BE2C (cell line): ENCODE measurements at regions not wholly inside any gene's neighbourhood (a gene's known extent, or its start where the extent isn't known, plus 50 kb on each side); places are given as distances from the start of the nearest gene placed in this dataset.

ENCODE experiments used
- DNase-seq: peaks from one replicate; pipeline ENCODE4 v3.0.0-alpha.2; 2020
- H3K27me3 ChIP-seq: fragments of 250-450 bp; sonication (Bioruptor Pico); 2 replicates; pipeline ENCODE4 v1.5.1; 2020; ENCODE audit warnings: mild to moderate bottlenecking
- H3K36me3 ChIP-seq: fragments of 250-450 bp; sonication (Bioruptor Pico); 2 replicates; pipeline ENCODE4 v1.5.1; 2020; ENCODE audit warnings: mild to moderate bottlenecking
- H3K4me1 ChIP-seq: fragments of 250-450 bp; sonication (Bioruptor Pico); 2 replicates; pipeline ENCODE4 v1.5.1; 2020
- H3K4me3 ChIP-seq: 2 replicates; pipeline ENCODE4 v1.5.1; 2011; ENCODE audit warnings: low read depth, low read length
- H3K9me3 ChIP-seq: fragments of 250-450 bp; sonication (Bioruptor Pico); 2 replicates; pipeline ENCODE4 v1.5.1; 2020
- TF ChIP-seq, protein P1 (sequence below): IDR thresholded peaks from 2 replicates; pipeline ENCODE4 v1.5.1; 2012; ENCODE audit warnings: mild to moderate bottlenecking, low read depth, low read length

DNA sequence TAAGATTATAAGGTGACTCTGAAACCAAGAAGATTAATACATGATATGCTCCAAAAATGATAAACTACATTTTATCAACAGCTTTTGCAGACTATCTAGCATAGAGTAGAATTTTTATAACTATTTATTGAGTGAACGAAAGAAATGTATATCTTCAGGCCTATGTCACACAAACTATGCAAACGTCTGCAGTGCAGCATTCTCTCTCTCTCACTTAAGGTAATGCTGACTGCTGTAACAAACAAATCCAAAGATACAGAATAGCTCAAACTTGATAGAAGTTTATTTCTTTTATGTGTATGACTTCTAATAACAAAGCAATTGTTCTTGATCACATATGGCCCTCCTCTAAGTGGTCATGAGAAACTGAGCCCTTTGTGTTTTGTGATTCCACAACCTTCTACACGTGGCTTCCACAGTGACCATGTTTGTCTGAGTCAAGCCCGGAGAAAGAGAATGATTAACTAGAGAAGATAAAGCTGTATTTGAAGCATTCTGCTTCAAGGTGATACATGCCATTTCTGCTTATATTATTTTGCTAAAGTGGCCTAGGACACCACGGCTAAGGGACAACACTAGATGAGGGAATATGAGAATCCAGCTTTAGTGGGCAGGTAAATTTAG lies 1352.7 kb upstream of the TMEM132C start:
- H3K36me3 ChIP-seq: no peaks in the 10 kb centered on the region
- H3K9me3 ChIP-seq: no peaks in the 10 kb centered on the region
- no peak for DNase-seq
- no peak overlapping the region for H3K4me3 ChIP-seq
- no peaks in the 10 kb centered on the region for H3K4me1 ChIP-seq
- TF ChIP-seq, protein P1, sequence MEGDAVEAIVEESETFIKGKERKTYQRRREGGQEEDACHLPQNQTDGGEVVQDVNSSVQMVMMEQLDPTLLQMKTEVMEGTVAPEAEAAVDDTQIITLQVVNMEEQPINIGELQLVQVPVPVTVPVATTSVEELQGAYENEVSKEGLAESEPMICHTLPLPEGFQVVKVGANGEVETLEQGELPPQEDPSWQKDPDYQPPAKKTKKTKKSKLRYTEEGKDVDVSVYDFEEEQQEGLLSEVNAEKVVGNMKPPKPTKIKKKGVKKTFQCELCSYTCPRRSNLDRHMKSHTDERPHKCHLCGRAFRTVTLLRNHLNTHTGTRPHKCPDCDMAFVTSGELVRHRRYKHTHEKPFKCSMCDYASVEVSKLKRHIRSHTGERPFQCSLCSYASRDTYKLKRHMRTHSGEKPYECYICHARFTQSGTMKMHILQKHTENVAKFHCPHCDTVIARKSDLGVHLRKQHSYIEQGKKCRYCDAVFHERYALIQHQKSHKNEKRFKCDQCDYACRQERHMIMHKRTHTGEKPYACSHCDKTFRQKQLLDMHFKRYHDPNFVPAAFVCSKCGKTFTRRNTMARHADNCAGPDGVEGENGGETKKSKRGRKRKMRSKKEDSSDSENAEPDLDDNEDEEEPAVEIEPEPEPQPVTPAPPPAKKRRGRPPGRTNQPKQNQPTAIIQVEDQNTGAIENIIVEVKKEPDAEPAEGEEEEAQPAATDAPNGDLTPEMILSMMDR: no peak
- no peaks in the 10 kb centered on the region for H3K27me3 ChIP-seq

DNA sequence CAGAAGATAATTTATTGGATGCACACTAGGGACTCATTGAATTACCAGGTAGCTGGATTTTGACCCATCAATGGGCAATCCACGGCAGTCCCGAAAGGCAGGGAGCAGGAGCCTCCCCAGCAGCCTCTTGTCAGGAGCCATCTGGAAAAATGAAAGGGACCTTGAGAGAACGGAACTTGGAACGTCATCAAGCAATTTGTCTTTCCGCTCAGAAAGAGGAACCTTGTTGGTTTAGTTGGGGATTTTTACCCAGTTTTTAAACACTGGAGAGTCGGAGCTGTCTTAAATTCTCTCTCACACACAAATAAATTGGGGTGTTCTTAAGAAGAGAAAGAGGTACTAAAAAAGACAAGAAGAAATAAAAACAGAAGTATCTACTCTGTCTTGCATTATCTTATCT lies 1351.7 kb upstream of the TMEM132C start:
- H3K4me1 ChIP-seq: no peaks in the 10 kb centered on the region
- no peaks in the 10 kb centered on the region for H3K27me3 ChIP-seq
- no peaks in the 10 kb centered on the region for H3K36me3 ChIP-seq
- DNase-seq: no peak
- no peak overlapping the region for H3K4me3 ChIP-seq
- TF ChIP-seq, protein P1: no peak
- H3K9me3 ChIP-seq: no peaks in the 10 kb centered on the region

DNA sequence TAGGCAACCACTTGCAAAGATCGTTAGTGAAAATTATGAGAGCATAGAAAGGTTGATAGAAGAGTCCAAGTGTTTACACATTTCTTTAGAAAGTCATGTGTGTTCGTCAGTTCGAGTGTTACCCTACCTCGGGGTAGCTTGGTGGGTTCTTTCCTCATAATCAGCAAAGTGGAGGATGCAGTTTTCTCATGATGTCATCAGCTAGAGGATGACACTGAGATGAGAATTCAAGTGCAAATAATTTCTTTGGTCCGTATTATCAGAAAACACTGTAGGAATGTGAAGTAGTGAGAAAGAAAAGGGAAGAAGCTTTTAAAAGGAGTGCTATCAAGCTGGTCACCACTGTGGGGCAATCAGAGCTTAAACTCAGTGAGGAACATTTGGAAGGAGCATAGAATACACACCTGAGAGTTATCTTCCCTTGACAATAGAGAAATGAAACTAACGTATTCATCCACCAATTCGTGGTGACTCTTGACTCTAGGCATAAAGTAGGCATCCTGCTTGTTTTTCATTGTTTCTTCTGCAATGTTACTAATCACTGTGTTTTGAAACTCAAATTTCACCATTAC lies 1340.9 kb upstream of the TMEM132C start:
- no peak for DNase-seq
- no peaks in the 10 kb centered on the region for H3K36me3 ChIP-seq
- no peaks in the 10 kb centered on the region for H3K9me3 ChIP-seq
- H3K27me3 ChIP-seq: no peaks in the 10 kb centered on the region
- H3K4me1 ChIP-seq: no peaks in the 10 kb centered on the region
- no peak overlapping the region for H3K4me3 ChIP-seq
- TF ChIP-seq, protein P1: no peak

DNA sequence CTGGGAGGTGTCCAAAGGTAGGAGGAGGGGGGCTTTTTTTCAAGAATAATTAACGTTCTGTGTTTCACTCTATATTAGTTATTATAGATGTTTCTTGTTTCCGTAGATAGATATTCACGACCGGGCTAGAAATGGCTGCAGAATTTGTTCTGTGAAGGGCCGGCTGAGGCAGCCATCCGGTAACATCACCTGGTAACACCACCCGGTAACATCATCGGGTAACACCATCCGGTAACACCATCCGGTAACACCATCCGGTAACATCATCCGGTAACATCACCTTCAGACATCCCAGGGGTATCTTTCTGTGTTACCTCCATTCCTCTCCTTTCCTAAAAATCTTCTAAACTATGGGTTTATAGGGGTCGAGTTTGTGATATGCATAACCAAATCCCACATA lies 1336.7 kb upstream of the TMEM132C start:
- Histone ChIP-seq H3K4me3 (no peak overlapping the region), H3K36me3 (no peaks in the 10 kb centered on the region), H3K4me1 (no peaks in the 10 kb centered on the region), H3K9me3 (no peaks in the 10 kb centered on the region), H3K27me3 (no peaks in the 10 kb centered on the region)
- no peak for DNase-seq
- TF ChIP-seq, protein P1: no peak

DNA sequence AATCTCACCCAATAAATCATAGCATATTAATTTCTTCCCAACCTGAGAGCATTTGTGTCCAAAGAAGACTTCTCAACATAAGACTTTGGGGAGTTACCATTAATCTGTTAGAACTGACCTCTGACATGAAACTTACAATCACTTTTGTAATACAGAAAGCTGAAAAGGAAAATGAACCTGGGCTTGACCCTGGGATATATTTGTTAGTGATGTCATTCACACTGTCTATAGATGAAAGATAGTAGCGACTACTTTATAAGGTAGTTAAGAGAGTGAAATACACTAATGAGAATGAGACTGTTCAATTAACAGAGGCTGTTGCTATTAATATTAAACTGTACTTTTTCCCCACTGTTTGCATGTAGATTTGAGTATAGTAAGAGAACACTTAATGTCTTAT lies 1334.8 kb upstream of the TMEM132C start:
- Histone ChIP-seq H3K27me3 (no peaks in the 10 kb centered on the region), H3K36me3 (no peaks in the 10 kb centered on the region), H3K9me3 (no peaks in the 10 kb centered on the region), H3K4me1 (no peaks in the 10 kb centered on the region), H3K4me3 (no peak overlapping the region)
- DNase-seq: no peak
- TF ChIP-seq, protein P1: no peak

DNA sequence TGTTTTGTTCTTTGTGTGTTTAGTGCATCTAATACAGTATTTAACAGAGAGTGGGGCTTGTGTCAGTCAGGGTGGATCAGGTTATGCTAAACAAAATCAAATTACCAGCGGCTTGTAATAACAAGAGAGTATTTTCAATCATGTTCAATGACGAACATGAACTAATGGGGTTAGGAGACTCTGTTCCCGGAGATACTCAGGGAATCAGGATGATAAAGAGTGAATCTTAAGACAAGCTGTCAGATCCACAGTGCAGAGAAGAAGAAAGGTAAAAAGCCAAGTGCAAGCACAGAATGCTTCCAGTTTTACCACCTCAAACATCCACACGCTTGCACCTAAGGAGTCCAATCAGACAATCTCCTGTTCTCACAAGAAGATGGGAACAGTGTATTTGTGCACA lies 1331.5 kb upstream of the TMEM132C start:
- DNase-seq: no peak
- Histone ChIP-seq H3K27me3 (no peaks in the 10 kb centered on the region), H3K9me3 (no peaks in the 10 kb centered on the region; the same call in 1 of the 2 replicates), H3K4me3 (no peak overlapping the region), H3K36me3 (no peaks in the 10 kb centered on the region), H3K4me1 (no peaks in the 10 kb centered on the region)
- TF ChIP-seq, protein P1: no peak
